Activated CD4-positive, alpha-beta T cell treated with anti-CD3 and anti-CD28 coated beads, Interleukin-2, amount 50 U/mL, for 24 hours (primary cell): ENCODE measurements at regions not wholly inside any gene's neighbourhood (a gene's known extent, or its start where the extent isn't known, plus 50 kb on each side); places are given as distances from the start of the nearest gene placed in this dataset.
"Not testable (repeated sequence)": the region's sequence is repeated elsewhere in the genome, so short reads cannot be mapped to it uniquely, and the experiment has no call there.

Source experiments
- DNase-seq, 2 donors: peaks; one replicate each; pipeline ENCODE4 v3.0.0-alpha.2; 2020; ENCODE audit warnings: low read depth in 1 of 2, low spot score in 1 of 2

GRCh38 chr15:44848859-44849258 lies 107.6 kb upstream of the TERB2 start:
- DNase-seq, result not testable (repeated sequence)

DNA sequence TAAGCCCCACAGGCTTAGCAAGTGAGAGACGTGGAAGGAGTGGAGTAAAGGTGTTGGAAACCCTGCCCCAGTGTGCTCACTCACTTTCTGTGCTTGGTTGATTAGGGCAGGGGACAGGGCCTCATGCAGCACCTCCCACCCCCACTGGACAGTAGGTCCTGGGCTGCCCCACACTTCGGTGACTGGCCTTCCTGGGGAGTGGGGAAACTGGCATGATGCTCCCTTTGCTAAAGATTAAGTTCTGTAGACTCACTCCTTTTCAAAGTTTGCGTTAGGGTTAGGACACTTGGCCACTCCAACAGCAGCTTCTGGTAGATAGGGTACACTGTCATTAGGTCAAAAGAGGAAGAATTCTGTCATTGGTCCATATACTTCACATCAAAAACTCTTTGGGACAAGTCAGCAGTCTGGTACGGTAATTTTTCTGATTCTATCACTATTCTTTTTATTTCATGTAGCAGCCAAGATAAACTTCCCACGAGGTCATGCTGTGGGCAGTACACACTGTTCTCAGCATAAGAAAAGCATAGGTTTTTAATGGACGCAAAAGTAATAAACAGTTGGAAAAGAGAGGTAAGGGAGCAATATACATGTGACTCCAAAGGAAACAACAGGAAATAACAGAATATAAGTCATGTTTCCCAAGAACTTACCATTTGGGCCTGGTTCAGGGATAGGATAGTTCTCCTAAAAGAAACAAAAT lies 106.6 kb upstream of the TERB2 start:
- DNase-seq, result not testable (repeated sequence)

- DNase-seq, result peak; percentile 31 to 64
These were observed 103.1 kb upstream of the TERB2 start for GRCh38 chr15:44853304-44853950.

DNA sequence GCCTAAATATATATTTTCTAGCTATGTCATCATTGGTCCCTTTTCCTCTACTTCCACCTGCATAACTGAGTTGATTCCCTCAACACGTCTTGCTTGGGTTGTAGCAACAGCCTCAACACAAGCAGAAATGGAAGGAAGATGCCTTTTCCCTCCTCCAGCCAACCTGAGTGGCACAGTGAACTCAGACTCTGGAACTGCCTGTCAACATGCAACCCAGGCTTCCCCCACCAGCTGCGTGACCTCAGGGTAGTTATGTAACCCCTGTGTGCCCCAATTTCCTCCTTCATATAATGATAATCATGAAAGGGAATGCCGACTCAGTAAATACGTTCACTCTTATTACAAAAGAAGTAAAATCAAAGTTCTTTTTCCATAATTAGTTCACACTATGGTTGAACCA lies 101.8 kb upstream of the TERB2 start:
- DNase-seq, result not testable (repeated sequence)

- not testable (repeated sequence) for DNase-seq
These were observed 100.2 kb upstream of the TERB2 start for GRCh38 chr15:44856284-44856683.

DNA sequence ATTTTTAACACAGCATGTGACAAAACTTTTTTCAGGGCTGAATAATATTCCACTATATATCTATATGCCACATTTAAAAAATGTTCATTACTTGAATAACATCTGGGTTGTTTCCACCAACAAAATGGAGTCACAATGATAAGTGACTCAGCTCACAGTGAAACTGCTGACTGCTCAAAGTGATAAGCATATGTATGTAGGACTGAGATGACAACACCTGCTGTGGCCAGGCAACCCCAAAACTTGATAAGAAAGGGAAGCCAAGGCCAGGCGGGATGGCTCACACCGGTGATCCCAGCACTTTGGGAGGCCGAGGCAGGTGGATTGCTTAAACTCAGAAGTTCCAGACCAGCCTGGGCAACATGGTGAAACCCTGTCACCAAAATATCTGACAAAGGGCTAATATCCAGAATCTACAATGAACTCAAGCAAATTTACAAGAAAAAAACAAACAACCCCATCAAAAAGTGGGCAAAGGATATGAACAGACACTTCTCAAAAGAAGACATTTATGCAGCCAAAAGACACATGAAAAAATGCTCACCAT lies 99.2 kb upstream of the TERB2 start:
- DNase-seq, result not testable (repeated sequence)

DNA sequence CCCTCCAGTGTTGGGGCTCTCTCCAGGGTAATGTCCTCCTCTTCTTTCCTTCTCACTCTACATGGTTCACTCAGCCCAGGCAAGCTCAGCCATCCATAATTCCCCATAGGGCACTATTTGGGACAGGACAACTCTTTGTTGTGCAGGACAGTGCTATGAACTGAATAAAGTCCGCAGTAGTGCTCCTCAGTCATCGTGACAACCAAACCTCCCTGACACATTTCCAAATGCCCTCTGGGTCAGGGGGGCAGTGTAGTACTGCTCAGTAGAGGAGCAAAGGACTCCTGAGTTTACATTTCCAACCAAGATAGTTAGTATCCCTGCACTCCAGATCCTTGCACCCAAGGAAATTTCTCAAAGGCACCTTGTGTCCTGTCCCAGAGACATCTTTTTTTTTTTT lies 97.4 kb upstream of the TERB2 start:
- not testable (repeated sequence) for DNase-seq

DNA sequence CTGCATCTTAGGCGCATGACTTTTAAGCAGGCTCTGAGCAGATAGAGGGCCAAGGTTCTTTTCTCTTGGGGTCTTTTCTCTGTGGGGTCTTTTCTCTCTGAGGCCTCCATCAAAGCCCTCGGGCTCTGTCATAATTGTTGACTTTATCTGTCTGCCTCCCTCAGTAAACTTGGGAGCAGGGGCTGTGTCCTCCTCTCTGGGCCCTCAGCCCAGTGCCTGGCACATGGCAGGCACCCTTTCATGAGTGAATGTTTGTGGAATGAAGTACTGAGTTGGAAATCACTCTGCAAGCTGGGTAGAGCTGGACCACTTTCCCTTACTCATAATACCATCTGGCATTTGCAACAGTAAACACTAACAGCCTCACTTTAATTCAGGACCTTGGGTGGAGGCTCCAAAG lies 96.3 kb upstream of the TERB2 start:
- DNase-seq, result not testable (repeated sequence)

GRCh38 chr15:44861439-44861910 lies 95.0 kb upstream of the TERB2 start:
- DNase-seq, result no peak

- no peak for DNase-seq
These were observed 94.6 kb upstream of the TERB2 start for GRCh38 chr15:44861917-44862316.

DNA sequence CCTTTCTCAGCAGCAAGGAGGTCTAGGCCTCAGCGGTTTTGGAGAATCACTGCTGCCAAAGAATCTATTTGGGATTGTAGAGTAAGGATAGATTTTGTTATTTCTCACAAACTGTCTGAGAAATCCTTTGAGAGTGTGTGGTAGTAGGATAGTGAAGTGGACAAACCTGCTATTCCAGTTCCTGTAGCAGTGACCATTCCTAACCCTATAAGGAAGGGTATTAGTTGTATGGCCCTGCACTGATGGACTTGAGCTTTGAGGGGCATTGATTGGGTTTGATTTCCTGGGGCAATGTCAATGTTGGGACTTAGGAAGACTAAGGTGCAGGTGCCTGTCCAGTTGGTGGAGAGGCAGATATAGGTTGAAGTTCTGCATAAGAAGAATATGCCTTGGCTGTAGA lies 93.6 kb upstream of the TERB2 start:
- not testable (repeated sequence) for DNase-seq

GRCh38 chr15:44868100-44868499 lies 88.4 kb upstream of the TERB2 start:
- DNase-seq, result not testable (repeated sequence)

DNA sequence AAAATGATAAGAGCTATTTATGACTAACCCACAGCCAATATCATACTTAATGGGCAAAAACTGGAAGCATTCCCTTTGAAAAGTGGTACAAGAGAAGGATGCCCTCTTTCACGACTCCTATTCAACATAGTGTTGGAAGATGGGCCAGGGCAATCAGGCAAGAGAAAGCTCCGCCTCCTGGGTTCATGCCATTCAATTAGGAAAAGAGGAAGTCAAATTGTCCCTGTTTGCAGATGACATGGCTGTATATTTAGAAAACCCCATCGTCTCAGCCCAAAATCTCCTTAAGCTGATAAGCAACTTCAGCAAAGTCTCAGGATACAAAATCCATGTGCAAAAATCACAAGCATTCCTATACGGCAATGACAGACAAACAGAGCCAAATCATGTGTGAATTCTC lies 86.4 kb upstream of the TERB2 start:
- DNase-seq, result not testable (repeated sequence)

DNA sequence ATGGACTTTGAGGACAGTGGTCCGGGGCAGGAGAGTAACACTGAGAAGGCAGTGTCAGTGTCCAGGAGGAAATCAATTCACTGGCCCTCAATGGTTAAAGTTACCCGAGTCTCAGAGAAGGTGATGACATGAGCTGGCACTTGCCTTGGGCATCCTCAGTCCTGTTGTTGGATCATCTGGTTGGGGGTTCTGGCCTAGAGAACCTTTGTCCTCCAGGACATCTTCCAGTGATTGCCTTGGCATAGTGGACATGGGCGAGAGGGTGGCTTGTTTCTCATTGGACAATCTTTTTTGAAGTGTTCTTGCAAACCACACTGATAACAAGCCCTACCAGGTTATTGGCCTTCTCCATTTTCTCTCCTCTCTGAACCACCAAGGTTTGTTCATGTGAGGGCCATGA lies 83.4 kb upstream of the TERB2 start:
- no peak for DNase-seq

DNA sequence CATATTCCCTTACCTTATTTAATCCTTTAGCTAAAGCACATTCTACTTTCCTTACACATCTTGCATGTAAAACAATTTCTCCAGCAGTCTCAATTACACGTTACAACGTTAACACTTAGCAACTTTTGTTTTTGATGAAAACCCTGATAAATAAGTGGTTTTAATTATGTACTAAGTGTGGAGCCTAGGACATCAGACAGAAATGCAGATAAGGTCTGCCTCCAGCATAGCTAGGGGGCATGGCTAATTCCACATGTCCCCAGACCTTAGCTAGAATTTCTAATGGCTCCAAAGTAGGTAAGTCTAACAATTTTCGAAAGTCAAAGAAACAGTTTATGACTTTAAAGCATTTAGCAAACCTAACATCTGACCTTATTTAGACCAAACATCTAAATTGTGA lies 77.4 kb upstream of the TERB2 start:
- no peak for DNase-seq

- peak in 1 of 2 donors; percentile 50 for DNase-seq
These were observed 74.0 kb upstream of the TERB2 start for GRCh38 chr15:44882499-44882968.

DNA sequence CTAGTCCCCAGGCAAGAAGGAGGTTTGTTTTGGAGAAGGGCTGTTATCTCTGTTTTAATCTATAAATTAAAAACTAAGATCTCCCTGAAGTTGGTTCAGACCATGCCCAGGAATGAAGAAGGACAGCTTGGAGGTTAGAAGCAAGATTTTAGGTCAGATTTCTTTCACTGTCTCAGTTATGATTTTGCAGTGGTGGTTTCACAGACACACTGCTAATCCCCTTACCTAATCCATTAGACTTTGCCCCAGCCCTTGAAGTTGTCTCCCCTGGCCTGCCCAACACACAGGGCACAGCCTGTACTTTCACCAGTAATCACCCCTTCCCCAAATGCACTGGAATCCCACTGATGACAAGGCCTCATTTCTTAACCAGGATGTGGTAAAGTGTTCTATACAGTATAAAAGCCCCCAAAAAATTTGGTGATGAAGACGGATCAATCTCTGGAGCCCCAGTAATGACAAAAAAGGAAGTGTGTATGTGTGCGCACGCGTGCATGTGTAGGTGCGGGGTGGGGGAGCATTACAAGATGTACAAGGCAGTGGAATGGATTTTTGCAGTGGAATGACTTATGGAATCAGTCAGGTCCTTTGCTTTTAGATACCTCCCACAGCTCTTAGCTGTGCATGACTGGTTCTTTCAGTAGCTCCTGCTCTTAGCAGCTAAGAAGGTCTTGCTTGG lies 73.1 kb upstream of the TERB2 start:
- no peak for DNase-seq

GRCh38 chr15:44898890-44899651 lies 57.4 kb upstream of the TERB2 start:
- DNase-seq, result not testable (repeated sequence)

- DNase-seq, result not testable (repeated sequence)
These were observed 56.7 kb upstream of the TERB2 start for GRCh38 chr15:44899775-44900174.

GRCh38 chr15:44900796-44901195 lies 55.7 kb upstream of the TERB2 start:
- DNase-seq, result not testable (repeated sequence)

GRCh38 chr15:44903281-44903680 lies 53.2 kb upstream of the TERB2 start:
- DNase-seq, result not testable (repeated sequence)
